Karpas-422 (cell line): ENCODE measurements at regions not wholly inside any gene's neighbourhood (a gene's known extent, or its start where the extent isn't known, plus 50 kb on each side); places are given as distances from the start of the nearest gene placed in this dataset.

ENCODE experiments used
- DNase-seq: peaks from one replicate; pipeline ENCODE4 v3.0.0-alpha.2; 2015
- H2AFZ ChIP-seq: fragments of 200-600 bp; sonication (generic); 2 replicates; pipeline ENCODE4 v1.6.1; 2014; ENCODE audit warnings: antibody characterized with exemption, low read length, mixed read lengths
- H3K27ac ChIP-seq: fragments of 200-600 bp; sonication (generic); 2 replicates; pipeline ENCODE4 v1.5.1; 2014; ENCODE audit warnings: mild to moderate bottlenecking, low read length, moderate library complexity
- H3K27me3 ChIP-seq: fragments of 200-600 bp; sonication (generic); 2 replicates; pipeline ENCODE4 v1.6.1; 2014; ENCODE audit warnings: low read length, mixed read lengths
- H3K36me3 ChIP-seq: fragments of 200-600 bp; sonication (generic); 2 replicates; pipeline ENCODE4 v1.6.1; 2014; ENCODE audit warnings: low read length, mixed read lengths; ENCODE audit not compliant: insufficient read depth
- H3K4me1 ChIP-seq: fragments of 200-600 bp; sonication (generic); 2 replicates; pipeline ENCODE4 v1.6.1; 2014; ENCODE audit warnings: mild to moderate bottlenecking, low read length, mixed read lengths
- H3K4me2 ChIP-seq: fragments of 200-600 bp; sonication (generic); 2 replicates; pipeline ENCODE4 v1.6.1; 2014; ENCODE audit warnings: low read length, low read depth, mild to moderate bottlenecking; ENCODE audit not compliant: poor library complexity, severe bottlenecking
- H3K4me3 ChIP-seq: fragments of 200-600 bp; sonication (generic); 2 replicates; pipeline ENCODE4 v1.5.1; 2014; ENCODE audit warnings: mild to moderate bottlenecking, antibody characterized with exemption, low read length, mixed read lengths
- H3K79me2 ChIP-seq: fragments of 200-600 bp; sonication (generic); 2 replicates; pipeline ENCODE4 v1.6.1; 2014; ENCODE audit warnings: mild to moderate bottlenecking, low read length, mixed read lengths
- H3K9ac ChIP-seq: fragments of 200-600 bp; sonication (generic); 2 replicates; pipeline ENCODE4 v1.6.0; 2014; ENCODE audit warnings: low read length
- H3K9me2 ChIP-seq: fragments of 200-600 bp; sonication (generic), shearing (Covaris generic); replicated peaks from 2 replicates; pipeline ENCODE4 v1.6.0; 2014; ENCODE audit warnings: mild to moderate bottlenecking, low read length, moderate library complexity; ENCODE audit not compliant: insufficient read depth
- H3K9me3 ChIP-seq: fragments of 300-700, 200-600 bp; sonication (generic); 2 replicates; pipeline ENCODE4 v1.6.1; 2014; ENCODE audit warnings: low read length, mixed read lengths
- H4K20me1 ChIP-seq: fragments of 200-600 bp; sonication (generic); 2 replicates; pipeline ENCODE4 v1.6.1; 2014; ENCODE audit warnings: mild to moderate bottlenecking, antibody characterized with exemption, low read length, low read depth; ENCODE audit not compliant: insufficient read depth

DNA sequence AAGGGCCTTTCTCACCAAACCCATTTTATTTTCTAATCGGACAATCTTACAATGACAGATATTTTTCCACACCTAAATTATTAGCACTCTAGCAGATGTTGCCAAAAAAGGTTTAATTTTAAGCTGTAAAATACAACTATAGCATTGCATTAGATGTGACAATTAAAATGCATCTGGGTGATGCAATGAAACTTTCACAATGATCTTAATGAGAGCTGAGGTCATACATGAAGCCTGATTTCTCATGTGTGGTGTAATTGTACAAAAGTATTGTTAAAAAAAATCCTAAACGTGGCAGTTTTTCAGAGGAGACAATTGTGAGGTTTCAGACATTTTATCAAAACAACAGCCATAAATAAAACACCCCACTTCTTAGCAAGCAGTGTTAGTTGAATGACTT, 606.0 kb downstream of the HDGFL1 start:
- H3K9ac ChIP-seq: no peak overlapping the region

GRCh38 chr6:23176471-23176870, 607.1 kb downstream of the HDGFL1 start:
- H3K79me2 ChIP-seq: no peaks in the 10 kb centered on the region
- H3K4me2 ChIP-seq: no peak overlapping the region
- H3K36me3 ChIP-seq: no peaks in the 10 kb centered on the region
- no peak overlapping the region for H3K27ac ChIP-seq
- H3K9me2 ChIP-seq: no peaks in the 10 kb centered on the region
- H3K9ac ChIP-seq: no peak overlapping the region
- H3K9me3 ChIP-seq: 0 out of 2 replicates have a peak, but pooled peaks cover 3% of the 10 kb centered on the region
- H3K4me3 ChIP-seq: no peak overlapping the region
- H2AFZ ChIP-seq: no peak overlapping the region
- H3K27me3 ChIP-seq: no peaks in the 10 kb centered on the region
- no peaks in the 10 kb centered on the region for H4K20me1 ChIP-seq
- no peaks in the 10 kb centered on the region for H3K4me1 ChIP-seq
- DNase-seq: no peak

More for the DNA sequence above, 606.0 kb downstream of the HDGFL1 start:
- Histone ChIP-seq H4K20me1 (no peaks in the 10 kb centered on the region), H2AFZ (no peak overlapping the region), H3K36me3 (no peaks in the 10 kb centered on the region), H3K4me3 (no peak overlapping the region), H3K9me2 (no peaks in the 10 kb centered on the region), H3K4me1 (no peaks in the 10 kb centered on the region), H3K27me3 (no peaks in the 10 kb centered on the region), H3K9me3 (0 out of 2 replicates have a peak, but pooled peaks cover 3% of the 10 kb centered on the region), H3K4me2 (no peak overlapping the region), H3K79me2 (no peaks in the 10 kb centered on the region), H3K27ac (no peak overlapping the region)
- no peak for DNase-seq

DNA sequence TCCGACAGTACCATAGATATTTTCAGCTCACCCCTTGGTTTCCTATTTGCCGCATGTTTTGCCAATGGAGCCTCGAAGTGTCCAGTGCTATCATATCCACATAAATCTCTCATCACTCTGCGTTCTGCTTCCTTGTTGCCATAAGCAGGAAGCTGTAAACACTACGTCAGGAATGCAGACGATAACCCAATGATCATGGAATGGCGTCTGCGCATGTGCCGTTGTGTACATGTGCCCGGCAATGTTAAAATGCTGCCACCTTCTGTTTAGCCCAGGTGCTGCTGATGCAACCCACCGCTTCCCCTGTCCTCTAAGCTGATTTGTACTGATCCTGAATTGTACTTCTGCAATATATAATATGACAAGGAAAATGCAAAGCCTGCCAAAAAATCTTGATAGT, 607.5 kb downstream of the HDGFL1 start:
- Histone ChIP-seq H4K20me1 (no peaks in the 10 kb centered on the region), H3K4me2 (no peak overlapping the region), H3K9me2 (no peaks in the 10 kb centered on the region), H3K9me3 (0 out of 2 replicates have a peak, but pooled peaks cover 3% of the 10 kb centered on the region), H2AFZ (no peak overlapping the region), H3K9ac (no peak overlapping the region), H3K4me3 (no peak overlapping the region), H3K27ac (no peak overlapping the region), H3K27me3 (no peaks in the 10 kb centered on the region), H3K79me2 (no peaks in the 10 kb centered on the region), H3K4me1 (no peaks in the 10 kb centered on the region), H3K36me3 (no peaks in the 10 kb centered on the region)
- no peak for DNase-seq

- Histone ChIP-seq H3K27ac (no peak overlapping the region), H3K79me2 (no peaks in the 10 kb centered on the region), H3K4me3 (no peak overlapping the region), H3K36me3 (no peaks in the 10 kb centered on the region), H3K9me2 (no peaks in the 10 kb centered on the region), H3K9ac (no peak overlapping the region), H3K9me3 (0 out of 2 replicates have a peak, but pooled peaks cover 3% of the 10 kb centered on the region), H2AFZ (no peak overlapping the region), H3K4me1 (no peaks in the 10 kb centered on the region), H3K4me2 (no peak overlapping the region), H3K27me3 (no peaks in the 10 kb centered on the region), H4K20me1 (no peaks in the 10 kb centered on the region)
- DNase-seq: no peak
Observed at GRCh38 chr6:23177806-23178205, 608.4 kb downstream of the HDGFL1 start.

GRCh38 chr6:23179994-23180393, 610.6 kb downstream of the HDGFL1 start:
- Histone ChIP-seq H3K9me3 (peaks cover 3% of the 10 kb centered on the region; the same call in 1 of the 2 replicates), H3K36me3 (no peaks in the 10 kb centered on the region), H4K20me1 (no peaks in the 10 kb centered on the region), H3K9me2 (no peaks in the 10 kb centered on the region), H3K4me3 (no peak overlapping the region), H3K27me3 (no peaks in the 10 kb centered on the region), H3K4me1 (no peaks in the 10 kb centered on the region), H3K9ac (no peak overlapping the region), H3K4me2 (no peak overlapping the region), H2AFZ (no peak overlapping the region), H3K27ac (no peak overlapping the region), H3K79me2 (no peaks in the 10 kb centered on the region)
- no peak for DNase-seq

DNA sequence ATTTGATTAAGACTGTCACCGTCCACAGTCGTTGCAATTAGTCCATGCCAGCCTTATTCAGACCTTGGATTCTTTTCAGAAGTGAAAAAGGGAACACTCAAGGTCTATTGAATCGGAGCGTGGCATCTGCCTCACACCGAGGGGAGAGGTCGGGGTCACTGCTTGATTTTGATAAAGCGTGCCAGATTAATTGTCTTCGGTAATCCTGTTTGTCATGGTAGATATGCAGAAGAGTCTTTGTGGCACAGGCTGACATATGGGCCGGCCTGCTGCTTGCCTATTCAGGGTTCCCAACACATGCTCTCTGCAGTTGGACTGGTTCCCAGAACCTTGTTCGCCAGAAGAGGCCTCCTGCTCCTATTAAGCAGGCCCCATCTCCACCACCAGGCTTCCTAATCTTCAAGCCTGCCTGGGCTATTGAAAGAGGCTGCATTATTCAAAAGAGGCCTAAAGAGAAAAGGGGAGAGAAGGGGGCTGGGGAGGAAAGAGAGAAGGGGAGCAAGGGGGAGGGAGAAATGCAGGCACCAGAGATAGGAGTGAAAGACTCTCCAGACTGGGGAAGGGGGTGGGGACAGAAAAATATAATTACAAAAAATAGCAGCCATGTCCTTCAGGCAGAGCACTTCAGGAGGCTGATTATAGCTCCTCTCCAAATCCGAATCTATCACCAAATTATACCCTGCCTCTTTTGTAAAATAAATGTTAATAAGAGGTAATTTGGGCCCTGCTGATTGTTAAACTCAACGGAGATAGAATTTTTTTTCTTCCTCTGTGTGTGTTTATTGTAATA, 611.3 kb downstream of the HDGFL1 start:
- Histone ChIP-seq H3K27me3 (no peaks in the 10 kb centered on the region), H3K79me2 (no peaks in the 10 kb centered on the region), H3K9me2 (no peaks in the 10 kb centered on the region), H3K36me3 (no peaks in the 10 kb centered on the region), H3K9ac (no peak overlapping the region), H3K4me1 (no peaks in the 10 kb centered on the region), H3K9me3 (peaks cover 7% of the 10 kb centered on the region), H4K20me1 (no peaks in the 10 kb centered on the region), H2AFZ (no peak overlapping the region), H3K4me2 (no peak overlapping the region), H3K27ac (no peak overlapping the region), H3K4me3 (no peak overlapping the region)
- no peak for DNase-seq

- no peaks in the 10 kb centered on the region for H3K27me3 ChIP-seq
- H3K79me2 ChIP-seq: no peaks in the 10 kb centered on the region
- H2AFZ ChIP-seq: no peak overlapping the region
- H3K9me3 ChIP-seq: peaks cover 7% of the 10 kb centered on the region
- H3K4me1 ChIP-seq: no peaks in the 10 kb centered on the region
- no peaks in the 10 kb centered on the region for H3K9me2 ChIP-seq
- H3K4me3 ChIP-seq: no peak overlapping the region
- H3K36me3 ChIP-seq: no peaks in the 10 kb centered on the region
- H3K9ac ChIP-seq: no peak overlapping the region
- H4K20me1 ChIP-seq: no peaks in the 10 kb centered on the region
- no peak overlapping the region for H3K4me2 ChIP-seq
- DNase-seq: no peak
- no peak overlapping the region for H3K27ac ChIP-seq
Observed at GRCh38 chr6:23181356-23182110, 612.2 kb downstream of the HDGFL1 start.

- Histone ChIP-seq H3K9me2 (no peaks in the 10 kb centered on the region), H3K27ac (no peak overlapping the region)
Observed at GRCh38 chr6:23183846-23184245, 614.5 kb downstream of the HDGFL1 start.

More at GRCh38 chr6:23183846-23184245, 614.5 kb downstream of the HDGFL1 start:
- H4K20me1 ChIP-seq: no peaks in the 10 kb centered on the region
- H3K4me2 ChIP-seq: no peak overlapping the region
- peaks cover 4% of the 10 kb centered on the region for H3K9me3 ChIP-seq
- H3K79me2 ChIP-seq: no peaks in the 10 kb centered on the region
- H3K9ac ChIP-seq: no peak overlapping the region
- no peaks in the 10 kb centered on the region for H3K27me3 ChIP-seq
- no peak overlapping the region for H3K4me3 ChIP-seq
- no peaks in the 10 kb centered on the region for H3K4me1 ChIP-seq
- no peaks in the 10 kb centered on the region for H3K36me3 ChIP-seq
- H2AFZ ChIP-seq: no peak overlapping the region
- no peak for DNase-seq
